K562 (cell line): ENCODE measurements at regions not wholly inside any gene's neighbourhood (a gene's known extent, or its start where the extent isn't known, plus 50 kb on each side); places are given as distances from the start of the nearest gene placed in this dataset.

ENCODE experiments used
- CTBP1 ChIP-seq: fragments of 450-650 bp; IDR thresholded peaks from 2 replicates; pipeline ENCODE4 v1.6.1; 2016; ENCODE audit warnings: borderline replicate concordance
- CXXC5 ChIP-seq: fragments of 250-450 bp; sonication (Bioruptor Pico); IDR thresholded peaks from 2 replicates; pipeline ENCODE4 v1.8.0; 2022; ENCODE audit warnings: inconsistent platforms, mild to moderate bottlenecking, moderate library complexity
- FOXK1 ChIP-seq: sonication (generic); formaldehyde crosslinking; IDR thresholded peaks from 2 replicates; pipeline ENCODE4 v1.8.0; 2022; ENCODE audit warnings: missing genetic modification reagents, mild to moderate bottlenecking, borderline replicate concordance
- HMG20B ChIP-seq: fragments of 250-450 bp; sonication (Bioruptor Pico); IDR thresholded peaks from 2 replicates; pipeline ENCODE4 v1.5.0; 2021; ENCODE audit warnings: mild to moderate bottlenecking
- JUND ChIP-seq, 2 experiments: IDR thresholded peaks; 2 replicates in 1 of 2; 3 replicates in 1 of 2; pipeline ENCODE4 v1.6.1; 2011; ENCODE audit warnings: borderline replicate concordance in 2 of 2, low read depth in 2 of 2, low read length in 2 of 2, improper control_type of control experiment in 1 of 2, missing biosample characterization in 1 of 2, missing genetic modification characterization in 1 of 2, missing genetic modification reagents in 1 of 2
- NFIX ChIP-seq: fragments of 250-450 bp; sonication (Bioruptor Pico); IDR thresholded peaks from 2 replicates; pipeline ENCODE4 v1.4.0; 2020; ENCODE audit warnings: low read depth, mild to moderate bottlenecking, moderate library complexity
- NR1H2 ChIP-seq: sonication (generic); formaldehyde crosslinking; IDR thresholded peaks from 2 replicates; pipeline ENCODE4 v1.4.0; 2020; ENCODE audit warnings: mild to moderate bottlenecking, missing genetic modification reagents
- PHF20 ChIP-seq: fragments of 450-650 bp; IDR thresholded peaks from 2 replicates; pipeline ENCODE4 v1.6.1; 2018; ENCODE audit not compliant: partially characterized antibody
- REST ChIP-seq, 2 experiments: fragments of 450-650 bp; formaldehyde crosslinking in 1 of 2; IDR thresholded peaks; 2 replicates each; pipeline versions ENCODE4 v1.4.0 to v1.6.1; 2014 to 2020; ENCODE audit warnings: mild to moderate bottlenecking in 2 of 2, borderline replicate concordance in 1 of 2, low read depth in 1 of 2
- SMARCA4 ChIP-seq: fragments of 450-650 bp; IDR thresholded peaks from 2 replicates; pipeline ENCODE4 v1.6.1; 2016
- SP1 ChIP-seq: sonication (generic); formaldehyde crosslinking; IDR thresholded peaks from 2 replicates; pipeline ENCODE4 v1.8.1; 2022; ENCODE audit warnings: mild to moderate bottlenecking, missing genetic modification reagents
- SRSF9 ChIP-seq: fragments of 200-400 bp; formaldehyde crosslinking; IDR thresholded peaks from 2 replicates; pipeline ENCODE4 v1.6.1; 2017; ENCODE audit warnings: low read depth, low read length, borderline replicate concordance
- STAT5A ChIP-seq: IDR thresholded peaks from 2 replicates; pipeline ENCODE4 v1.6.1; 2012; ENCODE audit warnings: low read length, inconsistent platforms, borderline replicate concordance
- YY1 ChIP-seq, 3 experiments: IDR thresholded peaks; 2 replicates each; pipeline ENCODE4 v1.6.1; 2011; ENCODE audit warnings: low read length in 2 of 3, mild to moderate bottlenecking in 2 of 3, moderate library complexity in 2 of 3, borderline replicate concordance in 1 of 3, control low read depth in 1 of 3, low read depth in 1 of 3; ENCODE audit not compliant: insufficient read depth in 3 of 3, insufficient replicate concordance in 2 of 3, control insufficient read depth in 1 of 3, insufficient read length in 1 of 3; ENCODE audit errors: extremely low read depth in 1 of 3
- ZBTB7A ChIP-seq: IDR thresholded peaks from 2 replicates; pipeline ENCODE4 v1.6.1; 2011; ENCODE audit warnings: low read depth, mild to moderate bottlenecking, low read length, moderate library complexity, borderline replicate concordance; ENCODE audit not compliant: control insufficient read depth
- TF ChIP-seq, protein P1 (sequence below): fragments of 250-450 bp; sonication (Bioruptor Pico); IDR thresholded peaks from 2 replicates; pipeline ENCODE4 v1.5.0; 2020; ENCODE audit warnings: mild to moderate bottlenecking

- TF ChIP-seq SP1 (CRISPR knock-in tag), result no peak
- TF ChIP-seq PHF20, result no peak
- TF ChIP-seq REST (IDR thresholded peaks at IDR 0.05; ENCODE audit: borderline replicate concordance), result no peak
- no peak for TF ChIP-seq REST (CRISPR knock-in tag; IDR thresholded peaks at IDR 0.05; ENCODE audit: low read depth)
- TF ChIP-seq SRSF9, result no peak
- TF ChIP-seq FOXK1 (CRISPR knock-in tag), result no peak
- no peak for TF ChIP-seq ZBTB7A
- TF ChIP-seq STAT5A, result 0 out of 2 replicates have a peak, but pooled peaks have one; percentile 25
- TF ChIP-seq NR1H2 (CRISPR knock-in tag), result no peak
- TF ChIP-seq JUND (IDR thresholded peaks at IDR 0.05; ENCODE audit: borderline replicate concordance, low read depth, low read length), result no peak
- peak; percentile 18; the same call in 1 of the 3 replicates for TF ChIP-seq JUND (tag; IDR thresholded peaks at IDR 0.05; ENCODE audit: borderline replicate concordance, low read depth, low read length)
- peak; percentile 78; the same call in 1 of the 2 replicates for TF ChIP-seq CTBP1
- no peak for TF ChIP-seq HMG20B (CRISPR knock-in tag)
- no peak for TF ChIP-seq YY1 (IDR thresholded peaks at IDR 0.05; ENCODE audit: borderline replicate concordance in 1 of 3, control insufficient read depth in 1 of 3, extremely low read depth in 1 of 3, insufficient read depth in 3 of 3, insufficient read length in 1 of 3, insufficient replicate concordance in 2 of 3, low read depth in 1 of 3, low read length in 2 of 3)
- TF ChIP-seq SMARCA4, result peak; percentile 45; the same call in 1 of the 2 replicates
- TF ChIP-seq, protein P1, sequence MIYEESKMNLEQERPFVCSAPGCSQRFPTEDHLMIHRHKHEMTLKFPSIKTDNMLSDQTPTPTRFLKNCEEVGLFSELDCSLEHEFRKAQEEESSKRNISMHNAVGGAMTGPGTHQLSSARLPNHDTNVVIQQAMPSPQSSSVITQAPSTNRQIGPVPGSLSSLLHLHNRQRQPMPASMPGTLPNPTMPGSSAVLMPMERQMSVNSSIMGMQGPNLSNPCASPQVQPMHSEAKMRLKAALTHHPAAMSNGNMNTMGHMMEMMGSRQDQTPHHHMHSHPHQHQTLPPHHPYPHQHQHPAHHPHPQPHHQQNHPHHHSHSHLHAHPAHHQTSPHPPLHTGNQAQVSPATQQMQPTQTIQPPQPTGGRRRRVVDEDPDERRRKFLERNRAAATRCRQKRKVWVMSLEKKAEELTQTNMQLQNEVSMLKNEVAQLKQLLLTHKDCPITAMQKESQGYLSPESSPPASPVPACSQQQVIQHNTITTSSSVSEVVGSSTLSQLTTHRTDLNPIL (CRISPR knock-in tag), result no peak
- TF ChIP-seq CXXC5 (CRISPR knock-in tag), result peak; percentile 53
- TF ChIP-seq NFIX (CRISPR knock-in tag), result no peak
Observed at GRCh38 chr14:55807053-55807880, 227.3 kb downstream of the KTN1 start (continued).
